Brain microvascular endothelial cell (primary cell): ENCODE measurements at regions not wholly inside any gene's neighbourhood (a gene's known extent, or its start where the extent isn't known, plus 50 kb on each side); places are given as distances from the start of the nearest gene placed in this dataset.
A peak's percentile ranks its signal among the peaks of the same experiment; 100 is the strongest.

ENCODE experiments used
- DNase-seq: peaks from one replicate; pipeline ENCODE4 v3.0.0-alpha.2; 2020
- H3K27ac ChIP-seq: fragments of 250-450 bp; sonication (Bioruptor Pico); 2 replicates; pipeline ENCODE4 v1.5.1; 2020; ENCODE audit warnings: mild to moderate bottlenecking, moderate library complexity
- H3K27me3 ChIP-seq: fragments of 250-450 bp; sonication (Bioruptor Pico); replicated peaks from 2 replicates; pipeline ENCODE4 v1.5.1; 2020; ENCODE audit warnings: mild to moderate bottlenecking
- H3K36me3 ChIP-seq: fragments of 250-450 bp; sonication (Bioruptor Pico); replicated peaks from 2 replicates; pipeline ENCODE4 v1.5.1; 2020; ENCODE audit warnings: mild to moderate bottlenecking
- H3K4me3 ChIP-seq: 2 replicates; pipeline ENCODE4 v1.5.1; 2011; ENCODE audit warnings: low read depth, mild to moderate bottlenecking, control low read depth, low read length, moderate library complexity
- CTCF ChIP-seq: IDR thresholded peaks from 2 replicates; pipeline ENCODE4 v1.5.1; 2011; ENCODE audit warnings: low read depth, mild to moderate bottlenecking, moderate library complexity, low read length, control low read depth, inconsistent platforms; ENCODE audit errors: missing control alignments
- in situ Hi-C: cut with HindIII; loops from 2 replicates; pipeline ENCODE4 v1.10.0; 2017; ENCODE audit warnings: low sequenced_read_pairs, low pct_ligation_motif_present

GRCh38 chr2:48870503-48870902 is 115.0 kb upstream of the LHCGR start:
- H3K36me3 ChIP-seq, result no peaks in the 10 kb centered on the region
- in situ Hi-C loops, result no loop called here
- H3K27ac ChIP-seq, result no peak overlapping the region
- H3K27me3 ChIP-seq, result no peaks in the 10 kb centered on the region
- no peak for TF ChIP-seq CTCF
- no peak for DNase-seq
- no peak overlapping the region for H3K4me3 ChIP-seq

GRCh38 chr2:48865704-48866103 is 110.2 kb upstream of the LHCGR start:
- in situ Hi-C loops, result no loop called here
- TF ChIP-seq CTCF, result no peak
- Histone ChIP-seq H3K27ac (no peak overlapping the region), H3K4me3 (no peak overlapping the region), H3K36me3 (no peaks in the 10 kb centered on the region), H3K27me3 (no peaks in the 10 kb centered on the region)
- DNase-seq, result no peak

- DNase-seq, result no peak
- peak; percentile 4 for TF ChIP-seq CTCF
- in situ Hi-C loops, result no loop called here
Measured at GRCh38 chr2:48860380-48860779, 104.9 kb upstream of the LHCGR start.

GRCh38 chr2:48856657-48857056 is 101.1 kb upstream of the LHCGR start:
- Histone ChIP-seq H3K36me3 (no peaks in the 10 kb centered on the region), H3K27me3 (no peaks in the 10 kb centered on the region), H3K4me3 (no peak overlapping the region), H3K27ac (no peak overlapping the region)
- no peak for DNase-seq
- in situ Hi-C loops, result no loop called here
- no peak for TF ChIP-seq CTCF

More at GRCh38 chr2:48860380-48860779, 104.9 kb upstream of the LHCGR start:
- H3K27me3 ChIP-seq, result no peaks in the 10 kb centered on the region
- no peak overlapping the region for H3K27ac ChIP-seq
- no peak overlapping the region for H3K4me3 ChIP-seq
- no peaks in the 10 kb centered on the region for H3K36me3 ChIP-seq

GRCh38 chr2:48856144-48856543 is 100.6 kb upstream of the LHCGR start:
- no peaks in the 10 kb centered on the region for H3K36me3 ChIP-seq
- H3K27ac ChIP-seq, result no peak overlapping the region
- H3K4me3 ChIP-seq, result no peak overlapping the region
- H3K27me3 ChIP-seq, result no peaks in the 10 kb centered on the region
- no peak for TF ChIP-seq CTCF
- no peak for DNase-seq
- in situ Hi-C loops, result no loop called here

GRCh38 chr2:48855142-48855541 is 99.6 kb upstream of the LHCGR start:
- no peak for DNase-seq

More at GRCh38 chr2:48855142-48855541, 99.6 kb upstream of the LHCGR start:
- Histone ChIP-seq H3K36me3 (no peaks in the 10 kb centered on the region), H3K4me3 (no peak overlapping the region), H3K27me3 (no peaks in the 10 kb centered on the region), H3K27ac (no peak overlapping the region)
- in situ Hi-C loops, result no loop called here
- no peak for TF ChIP-seq CTCF
